Skeletal muscle satellite cell (primary cell): ENCODE measurements at regions not wholly inside any gene's neighbourhood (a gene's known extent, or its start where the extent isn't known, plus 50 kb on each side); places are given as distances from the start of the nearest gene placed in this dataset.
"Not testable (repeated sequence)": the region's sequence is repeated elsewhere in the genome, so short reads cannot be mapped to it uniquely, and the experiment has no call there.

ENCODE experiments used
- H3K27me3 ChIP-seq: 2 replicates; pipeline ENCODE4 v1.7.0; 2013; ENCODE audit warnings: low read length; ENCODE audit not compliant: control insufficient read depth, insufficient read depth
- H3K36me3 ChIP-seq: 2 replicates; pipeline ENCODE4 v1.7.0; 2013; ENCODE audit warnings: mild to moderate bottlenecking, control low read depth, low read length; ENCODE audit not compliant: insufficient read depth
- H3K4me1 ChIP-seq: 2 replicates; pipeline ENCODE4 v1.7.0; 2013; ENCODE audit warnings: low read length; ENCODE audit not compliant: control insufficient read depth, insufficient read depth
- H3K4me2 ChIP-seq: 2 replicates; pipeline ENCODE4 v1.7.0; 2013; ENCODE audit warnings: mild to moderate bottlenecking, low read length
- H3K4me3 ChIP-seq: 2 replicates; pipeline ENCODE4 v1.7.0; 2013; ENCODE audit warnings: low read length
- H3K9ac ChIP-seq: 2 replicates; pipeline ENCODE4 v1.7.0; 2013; ENCODE audit warnings: mild to moderate bottlenecking, low read depth, low read length, moderate library complexity
- H3K9me3 ChIP-seq: replicated peaks from 2 replicates; pipeline ENCODE4 v1.7.0; 2013; ENCODE audit warnings: mild to moderate bottlenecking, control low read depth, low read length

DNA sequence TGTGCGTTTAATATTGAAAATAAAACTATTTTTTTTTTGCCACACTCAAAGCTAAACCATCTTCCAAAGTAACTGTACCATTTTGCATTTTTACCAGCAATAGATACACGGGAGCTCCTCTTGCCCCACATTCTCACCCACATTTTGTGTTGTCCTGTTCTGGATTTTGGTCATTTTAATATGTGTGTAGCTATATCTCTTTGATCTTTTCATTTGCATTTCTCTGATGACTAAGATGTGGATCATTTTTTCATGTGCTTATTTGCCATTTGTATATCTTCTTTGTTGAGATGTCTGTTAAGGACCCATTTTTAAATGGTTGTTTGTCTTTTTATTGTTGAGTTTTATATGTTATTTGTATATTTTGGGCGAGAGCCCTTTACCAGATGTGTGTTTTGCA, 1543.5 kb downstream of the GRIK2 start:
- H3K27me3 ChIP-seq: no peaks in the 10 kb centered on the region
- H3K4me3 ChIP-seq: no peak overlapping the region
- no peak overlapping the region for H3K9ac ChIP-seq
- no peaks in the 10 kb centered on the region for H3K36me3 ChIP-seq
- H3K4me1 ChIP-seq: no peaks in the 10 kb centered on the region
- H3K9me3 ChIP-seq: no peaks in the 10 kb centered on the region
- no peak overlapping the region for H3K4me2 ChIP-seq

GRCh38 chr6:102928109-102928508, 1534.6 kb downstream of the GRIK2 start:
- Histone ChIP-seq H3K36me3 (no peaks in the 10 kb centered on the region), H3K9ac (no peak overlapping the region), H3K9me3 (no peaks in the 10 kb centered on the region), H3K4me1 (no peaks in the 10 kb centered on the region), H3K27me3 (no peaks in the 10 kb centered on the region), H3K4me3 (no peak overlapping the region), H3K4me2 (no peak overlapping the region)

DNA sequence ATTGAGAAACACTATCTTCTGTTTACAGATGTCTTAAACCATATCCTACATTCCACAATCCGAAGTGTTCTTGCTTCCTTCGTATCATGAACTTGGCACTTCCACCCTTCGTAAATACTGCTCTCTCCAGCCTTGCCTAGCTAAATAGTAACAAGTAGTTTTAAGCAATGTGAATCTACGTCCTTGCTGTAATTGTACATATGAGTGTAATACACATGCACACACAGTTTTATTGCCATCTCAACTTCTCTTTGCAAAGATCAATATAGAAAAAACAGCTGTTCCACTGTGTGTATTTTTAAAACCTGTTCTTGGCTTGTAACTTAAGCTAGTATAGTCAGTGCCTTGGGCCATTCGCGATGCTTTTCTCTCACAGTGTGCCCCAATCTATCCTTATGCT, 1524.7 kb downstream of the GRIK2 start:
- H3K9ac ChIP-seq: no peak overlapping the region
- no peaks in the 10 kb centered on the region for H3K36me3 ChIP-seq
- H3K27me3 ChIP-seq: no peaks in the 10 kb centered on the region
- no peak overlapping the region for H3K4me3 ChIP-seq
- H3K9me3 ChIP-seq: peaks cover 3% of the 10 kb centered on the region
- no peaks in the 10 kb centered on the region for H3K4me1 ChIP-seq
- H3K4me2 ChIP-seq: no peak overlapping the region

DNA sequence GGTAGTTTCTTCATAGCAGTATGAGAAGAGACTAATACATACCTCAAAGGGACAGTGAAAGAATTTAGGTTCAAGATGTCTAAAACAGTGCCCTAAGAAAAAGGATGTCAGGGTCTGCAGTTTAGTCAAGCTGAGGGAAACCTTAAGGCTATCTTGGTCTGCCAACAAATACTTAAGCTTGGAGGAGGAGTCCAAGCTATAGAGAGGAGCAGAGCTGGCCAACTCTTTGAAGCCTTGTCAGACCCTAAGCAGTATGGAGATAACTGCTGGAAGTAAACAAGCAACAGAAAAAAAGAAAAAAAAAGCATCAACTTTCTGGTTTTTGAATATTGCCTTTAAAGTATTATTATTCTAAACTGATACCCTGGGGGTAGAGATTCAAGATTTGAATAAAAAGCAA, 1518.1 kb downstream of the GRIK2 start:
- Histone ChIP-seq H3K27me3 (no peaks in the 10 kb centered on the region), H3K4me3 (no peak overlapping the region), H3K4me2 (no peak overlapping the region), H3K9ac (no peak overlapping the region), H3K9me3 (no peaks in the 10 kb centered on the region), H3K4me1 (no peaks in the 10 kb centered on the region), H3K36me3 (no peaks in the 10 kb centered on the region)

- H3K36me3 ChIP-seq, H3K4me2 ChIP-seq, H3K9me3 ChIP-seq: not testable (repeated sequence)
Measured at GRCh38 chr6:102910701-102911139, 1517.2 kb downstream of the GRIK2 start.

GRCh38 chr6:102907181-102907580, 1513.7 kb downstream of the GRIK2 start:
- Histone ChIP-seq H3K36me3 (no peaks in the 10 kb centered on the region), H3K9me3 (no peaks in the 10 kb centered on the region), H3K27me3 (no peaks in the 10 kb centered on the region), H3K4me3 (no peak overlapping the region), H3K4me2 (no peak overlapping the region), H3K9ac (no peak overlapping the region), H3K4me1 (no peaks in the 10 kb centered on the region)

More at GRCh38 chr6:102910701-102911139, 1517.2 kb downstream of the GRIK2 start:
- H3K4me3 ChIP-seq, H3K9ac ChIP-seq, H3K4me1 ChIP-seq, H3K27me3 ChIP-seq: not testable (repeated sequence)

DNA sequence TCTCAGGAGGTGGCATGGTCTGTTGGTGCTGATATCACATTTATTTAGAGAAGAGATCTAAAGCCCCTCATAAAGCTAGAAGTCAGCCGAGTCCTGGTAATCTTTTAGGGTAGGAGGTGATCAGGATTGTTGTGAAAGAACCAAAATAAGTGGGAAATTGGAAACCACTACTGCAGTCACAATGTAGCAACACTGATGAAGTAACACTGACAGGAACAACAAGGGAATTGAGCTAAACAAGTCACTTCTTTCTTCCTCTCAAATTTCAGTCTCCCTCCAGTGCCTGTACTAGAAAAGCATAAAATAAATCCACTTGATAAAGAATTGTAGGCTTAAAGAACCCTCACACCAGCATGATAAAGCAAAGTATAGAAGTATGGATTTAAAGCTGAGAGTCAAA, 1509.0 kb downstream of the GRIK2 start:
- no peak overlapping the region for H3K4me3 ChIP-seq
- H3K9ac ChIP-seq: no peak overlapping the region
- H3K4me1 ChIP-seq: no peaks in the 10 kb centered on the region
- H3K27me3 ChIP-seq: no peaks in the 10 kb centered on the region
- H3K9me3 ChIP-seq: peaks cover 4% of the 10 kb centered on the region
- no peak overlapping the region for H3K4me2 ChIP-seq
- no peaks in the 10 kb centered on the region for H3K36me3 ChIP-seq

- Histone ChIP-seq H3K27me3 (no peaks in the 10 kb centered on the region), H3K36me3 (no peaks in the 10 kb centered on the region), H3K4me3 (no peak overlapping the region), H3K9ac (no peak overlapping the region), H3K4me2 (no peak overlapping the region), H3K4me1 (no peaks in the 10 kb centered on the region), H3K9me3 (no peaks in the 10 kb centered on the region)
Measured at GRCh38 chr6:102895683-102896082, 1502.2 kb downstream of the GRIK2 start.

DNA sequence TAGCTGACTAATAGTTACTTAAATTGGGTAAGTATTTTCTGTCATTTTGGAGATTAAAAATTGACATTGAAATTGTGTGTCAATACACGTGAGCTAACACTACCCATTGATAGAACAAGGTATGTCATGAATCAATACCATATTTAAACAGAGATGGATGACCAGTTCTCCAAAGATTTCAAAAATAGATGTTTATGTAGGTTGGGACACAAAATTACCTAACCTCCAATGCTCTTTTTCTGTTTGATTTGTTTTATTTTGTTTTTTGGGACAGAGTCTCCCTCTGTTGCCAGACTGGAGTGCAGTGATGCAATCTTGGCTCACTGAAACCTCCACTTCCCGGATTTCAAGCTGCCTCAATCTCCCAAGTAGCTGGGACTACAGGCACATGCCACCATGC, 1491.7 kb downstream of the GRIK2 start:
- H3K27me3 ChIP-seq: no peaks in the 10 kb centered on the region
- no peak overlapping the region for H3K9ac ChIP-seq
- peaks cover 4% of the 10 kb centered on the region for H3K9me3 ChIP-seq
- no peaks in the 10 kb centered on the region for H3K4me1 ChIP-seq
- H3K4me3 ChIP-seq: no peak overlapping the region
- no peak overlapping the region for H3K4me2 ChIP-seq
- no peaks in the 10 kb centered on the region for H3K36me3 ChIP-seq

- no peaks in the 10 kb centered on the region for H3K27me3 ChIP-seq
- H3K4me3 ChIP-seq: no peak overlapping the region
- no peak overlapping the region for H3K4me2 ChIP-seq
- no peaks in the 10 kb centered on the region for H3K4me1 ChIP-seq
- no peaks in the 10 kb centered on the region for H3K9me3 ChIP-seq
- H3K36me3 ChIP-seq: no peaks in the 10 kb centered on the region
- no peak overlapping the region for H3K9ac ChIP-seq
Measured at GRCh38 chr6:102853249-102853955, 1459.9 kb downstream of the GRIK2 start.

DNA sequence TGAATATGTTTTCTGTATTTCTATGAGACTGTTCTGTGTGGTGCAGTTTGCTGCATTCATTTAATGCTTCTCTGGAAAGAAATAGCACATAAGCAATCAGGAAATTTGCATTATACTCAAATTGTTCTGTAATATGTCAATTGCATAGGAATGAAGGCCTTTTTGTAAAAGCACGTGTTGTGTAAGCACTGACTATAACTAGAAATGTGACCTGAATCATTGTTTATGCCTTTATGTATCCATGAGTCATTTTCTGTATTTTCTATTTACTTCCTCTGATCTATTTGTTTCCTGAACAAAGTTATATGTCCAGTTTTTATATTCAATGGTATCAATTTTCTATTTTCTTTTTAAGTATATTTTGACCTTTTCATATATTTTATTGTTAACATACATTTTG, 1455.3 kb downstream of the GRIK2 start:
- H3K4me2 ChIP-seq: no peak overlapping the region
- no peak overlapping the region for H3K9ac ChIP-seq
- H3K27me3 ChIP-seq: no peaks in the 10 kb centered on the region
- no peak overlapping the region for H3K4me3 ChIP-seq
- H3K9me3 ChIP-seq: no peaks in the 10 kb centered on the region
- no peaks in the 10 kb centered on the region for H3K4me1 ChIP-seq
- H3K36me3 ChIP-seq: no peaks in the 10 kb centered on the region

DNA sequence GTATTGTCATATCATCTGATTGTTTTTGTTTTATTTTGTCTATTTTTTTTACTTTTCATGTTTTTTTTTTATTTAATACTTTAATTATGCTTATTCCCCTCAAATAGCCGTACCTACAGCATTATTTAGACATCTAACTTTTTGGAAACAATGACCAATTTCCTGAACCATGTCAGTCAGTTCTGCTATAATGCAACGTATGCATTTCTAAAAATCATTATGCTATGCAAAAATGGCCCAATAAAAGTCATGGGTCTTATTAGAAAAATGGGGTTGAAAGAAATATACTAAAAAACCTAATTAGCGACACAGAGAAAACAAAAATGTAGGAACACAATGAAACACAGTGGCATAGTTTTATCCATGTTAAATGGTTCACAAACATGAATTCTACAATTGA, 1454.7 kb downstream of the GRIK2 start:
- no peaks in the 10 kb centered on the region for H3K36me3 ChIP-seq
- H3K27me3 ChIP-seq: no peaks in the 10 kb centered on the region
- H3K4me3 ChIP-seq: no peak overlapping the region
- H3K4me1 ChIP-seq: no peaks in the 10 kb centered on the region
- H3K9ac ChIP-seq: no peak overlapping the region
- no peak overlapping the region for H3K4me2 ChIP-seq
- no peaks in the 10 kb centered on the region for H3K9me3 ChIP-seq
